HG03575 (cell line): ENCODE measurements at regions not wholly inside any gene's neighbourhood (a gene's known extent, or its start where the extent isn't known, plus 50 kb on each side); places are given as distances from the start of the nearest gene placed in this dataset.
"Not testable (repeated sequence)": the region's sequence is repeated elsewhere in the genome, so short reads cannot be mapped to it uniquely, and the experiment has no call there.

Experiments used
- ATAC-seq: cut with Tn5 transposase; IDR thresholded peaks from one replicate; pipeline ENCODE4 v1.9.1; 2021; ENCODE audit not compliant: unreplicated experiment, insufficient number of reproducible peaks, low FRiP score; ENCODE audit errors: extremely low read depth

- ATAC-seq: no peak
Observed at GRCh38 chr17:51428668-51429495, 168.5 kb downstream of the UTP18 start.

DNA sequence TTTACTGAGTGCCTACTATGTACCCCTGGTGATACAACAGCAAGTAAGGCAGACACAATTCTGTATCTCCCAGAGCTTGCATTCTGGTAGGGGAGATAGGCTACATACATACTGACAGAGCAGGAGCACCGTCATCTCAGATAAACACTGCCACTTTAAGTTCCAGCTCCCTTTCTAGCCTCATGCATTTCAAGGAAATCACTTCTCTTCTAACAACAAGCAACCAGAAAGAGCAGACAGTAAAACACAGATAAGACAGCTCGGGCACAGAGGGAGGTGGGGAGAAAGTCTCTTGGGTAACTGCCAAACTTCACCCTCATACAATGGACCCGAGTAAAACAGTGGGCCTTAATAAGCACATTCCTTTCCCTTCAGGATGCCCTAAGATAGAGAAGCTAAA lies 169.6 kb downstream of the UTP18 start:
- ATAC-seq: not testable (repeated sequence)

- no peak for ATAC-seq
Observed at GRCh38 chr17:51430591-51430990, 170.2 kb downstream of the UTP18 start.

DNA sequence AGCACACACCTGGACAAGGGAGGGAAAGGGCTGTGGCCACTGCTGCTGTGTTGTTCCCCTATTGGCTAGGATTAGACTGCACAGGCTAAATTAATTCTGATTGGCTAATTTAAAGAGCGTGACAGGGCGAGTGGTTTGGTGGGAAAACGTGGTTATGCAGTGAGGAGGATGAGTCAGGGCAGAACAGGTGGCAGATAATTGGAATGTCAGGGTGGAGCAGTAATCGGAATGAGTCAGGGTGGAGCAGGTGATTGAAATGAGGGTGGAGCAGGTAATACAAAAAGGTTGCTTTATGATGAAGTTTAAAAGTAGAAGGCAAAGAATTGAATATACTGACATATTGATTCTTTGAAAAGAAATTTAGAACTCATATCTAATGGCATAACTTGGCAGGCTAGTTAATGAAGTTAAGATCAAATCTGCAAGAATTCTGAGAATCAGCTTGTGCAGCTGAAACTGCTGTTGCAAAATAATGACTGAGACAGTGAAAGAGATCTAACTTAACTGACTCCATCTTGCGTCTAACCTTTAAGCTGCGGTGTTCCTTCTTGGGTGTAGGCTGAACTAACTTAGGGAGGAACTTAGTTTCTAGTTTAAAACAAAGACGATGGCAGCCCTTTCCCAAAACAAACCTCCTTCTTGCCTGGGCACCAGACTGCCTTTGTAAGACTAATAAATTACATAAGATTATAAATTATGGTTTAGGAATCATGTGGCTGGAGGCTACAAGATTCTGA lies 174.3 kb downstream of the UTP18 start:
- no peak for ATAC-seq

- no peak for ATAC-seq
Observed at GRCh38 chr17:51435171-51435552, 174.8 kb downstream of the UTP18 start.

- no peak for ATAC-seq
Observed at GRCh38 chr17:51435641-51436091, 175.3 kb downstream of the UTP18 start.

- no peak for ATAC-seq
Observed at GRCh38 chr17:51439395-51440229, 179.3 kb downstream of the UTP18 start.

DNA sequence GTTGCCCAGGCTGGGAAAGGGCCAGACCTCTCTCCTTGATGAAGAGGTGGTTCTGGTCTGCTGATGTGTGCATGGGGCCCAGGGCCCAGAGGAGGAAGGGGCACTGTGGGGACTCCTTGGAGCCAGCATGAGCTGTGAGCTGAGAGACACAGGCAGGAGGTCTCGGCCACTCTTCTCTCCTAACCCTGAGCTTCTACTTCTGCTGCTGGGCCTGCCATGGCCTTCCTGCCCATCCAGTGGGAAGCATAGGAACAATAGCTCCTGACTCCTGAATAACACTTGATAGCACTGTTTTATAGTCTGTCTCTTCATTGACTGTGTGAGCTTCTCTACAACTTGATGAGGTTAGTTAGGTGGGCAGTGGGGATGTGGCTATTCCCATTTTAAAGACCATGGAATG lies 181.1 kb downstream of the UTP18 start:
- no peak for ATAC-seq

- no peak for ATAC-seq
Observed at GRCh38 chr17:51442088-51442865, 181.9 kb downstream of the UTP18 start.

GRCh38 chr17:51443646-51444045 lies 183.3 kb downstream of the UTP18 start:
- ATAC-seq: no peak

DNA sequence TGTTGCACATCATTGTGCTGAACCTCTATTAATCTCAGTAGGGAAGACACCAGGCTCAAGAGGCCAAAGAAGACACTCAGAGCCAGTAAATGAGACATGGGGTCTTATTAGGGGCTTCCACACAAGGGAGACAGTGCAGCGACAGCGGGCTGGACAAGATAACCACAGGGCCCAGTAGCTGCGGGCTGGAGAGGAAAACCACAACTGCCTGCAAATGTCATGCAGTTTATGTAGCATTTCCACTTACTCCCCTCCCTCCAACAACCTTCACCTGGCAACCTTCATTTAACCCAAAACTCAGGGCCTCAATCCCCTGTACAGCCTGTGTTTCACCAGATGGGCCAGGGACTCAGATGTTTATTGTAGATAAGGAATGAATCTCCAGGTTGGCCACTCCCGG lies 185.6 kb downstream of the UTP18 start:
- ATAC-seq: no peak

- ATAC-seq: no peak
Observed at GRCh38 chr17:51454456-51454978, 194.2 kb downstream of the UTP18 start.

GRCh38 chr17:51455211-51455610 lies 194.9 kb downstream of the UTP18 start:
- no peak for ATAC-seq

DNA sequence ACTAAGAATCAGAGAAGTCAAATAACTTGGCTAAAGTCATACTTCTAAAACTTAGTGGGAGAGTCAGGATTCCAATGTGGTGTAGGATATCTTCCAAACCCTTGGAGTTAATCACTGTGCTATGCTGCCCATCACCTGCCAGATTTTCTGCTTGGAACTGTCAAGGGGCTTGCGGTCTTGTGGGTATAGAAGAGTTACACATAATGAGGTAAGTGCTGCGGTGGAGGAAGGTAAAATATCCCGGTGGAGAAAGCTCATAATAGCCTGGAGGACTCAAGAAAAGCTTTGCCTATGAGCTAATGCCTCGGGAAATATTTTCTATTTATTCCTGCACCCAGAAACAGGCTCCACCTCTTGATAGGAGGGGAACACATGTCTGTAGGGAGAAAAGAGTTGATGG lies 195.6 kb downstream of the UTP18 start:
- ATAC-seq: no peak

DNA sequence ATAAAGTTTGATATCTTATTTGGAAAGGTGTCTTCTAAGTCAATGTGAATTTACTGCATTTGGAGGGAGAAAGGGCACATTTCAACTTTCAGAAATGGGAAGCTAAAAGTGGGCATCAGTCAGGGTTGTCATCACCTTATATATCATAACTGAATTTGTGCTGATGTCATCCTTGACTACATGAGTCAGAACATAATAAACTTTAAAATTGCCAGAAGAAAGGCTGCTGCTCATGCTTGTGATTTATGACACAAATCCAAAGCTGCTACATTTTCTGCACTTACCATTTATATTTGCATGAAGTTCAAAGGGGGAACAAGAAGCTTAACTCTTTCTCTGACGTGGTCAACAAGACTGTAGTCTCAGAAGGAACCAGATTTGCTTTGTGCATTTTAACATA lies 196.6 kb downstream of the UTP18 start:
- no peak for ATAC-seq

GRCh38 chr17:51461578-51462004 lies 201.2 kb downstream of the UTP18 start:
- no peak for ATAC-seq

DNA sequence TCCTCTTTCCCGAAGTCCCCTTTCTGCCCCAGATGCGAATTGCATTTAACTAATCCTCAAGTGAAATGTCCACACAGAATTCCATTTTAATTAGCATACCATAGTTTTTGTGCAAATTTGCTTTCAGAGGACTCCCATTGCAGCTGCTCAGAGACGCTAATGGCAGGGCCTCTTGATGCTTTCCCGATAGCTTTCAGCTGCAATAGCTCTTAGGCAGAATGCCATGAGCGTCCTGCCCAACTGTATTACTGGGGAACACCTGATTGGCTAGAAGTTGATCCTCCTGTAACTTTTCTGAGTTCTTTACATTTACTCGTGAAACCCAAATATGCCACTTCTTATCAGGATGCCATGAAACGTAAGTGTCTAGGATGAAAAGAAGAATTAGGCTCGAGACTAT lies 203.0 kb downstream of the UTP18 start:
- no peak for ATAC-seq

GRCh38 chr17:51467336-51467735 lies 207.0 kb downstream of the UTP18 start:
- no peak for ATAC-seq
